IMR-90 (cell line): ENCODE measurements at regions not wholly inside any gene's neighbourhood (a gene's known extent, or its start where the extent isn't known, plus 50 kb on each side); places are given as distances from the start of the nearest gene placed in this dataset.

ENCODE experiments used
- ATAC-seq: fragments of 200-7000 bp; cut with Tn5 transposase; 2 replicates; pipeline ENCODE4 v1.9.1; 2020; ENCODE audit warnings: low read depth, mild to moderate bottlenecking, moderate library complexity
- BruUV-seq: library from RNA; stranded (reverse); fragments of 400-500 nt; replicated peaks from 2 replicates; lab custom pipeline; 2021; lab: Mats Ljungman, UMichigan
- CTCF ChIA-PET: fragments of 300-600 bp; formaldehyde crosslinking; extraction: SDS; loops from one replicate; lab custom pipeline; 2021; ENCODE audit warnings: antibody characterized with exemption; lab: Yijun Ruan, JAX
- POLR2A ChIA-PET: fragments of 300-600 bp; sonication (Branson Sonifier 250); formaldehyde crosslinking; loops from one replicate; lab custom pipeline; 2022; ENCODE audit warnings: antibody characterized with exemption; ENCODE audit not compliant: unreplicated experiment; lab: Charles Lee
- DNase-seq: peaks from one replicate; pipeline ENCODE4 v3.0.0; 2013
- H2AFZ ChIP-seq: replicated peaks from 2 replicates; pipeline ENCODE3; 2013; ENCODE audit warnings: low read length, mild to moderate bottlenecking; ENCODE audit not compliant: poor library complexity
- H2AK5ac ChIP-seq: 2 replicates; pipeline ENCODE4 v1.6.1; 2013; ENCODE audit warnings: low read depth, low read length, inconsistent platforms
- H2AK9ac ChIP-seq: replicated peaks from 2 replicates; pipeline ENCODE3; 2013; ENCODE audit warnings: mild to moderate bottlenecking, low read depth, low read length, moderate library complexity; ENCODE audit not compliant: poor library complexity
- H2BK120ac ChIP-seq: 2 replicates; pipeline ENCODE4 v1.6.1; 2013; ENCODE audit warnings: low read depth, low read length, inconsistent platforms
- H2BK15ac ChIP-seq: 3 replicates; pipeline ENCODE4 v1.6.1; 2013; ENCODE audit warnings: low read depth, low read length, inconsistent platforms
- H2BK20ac ChIP-seq: 2 replicates; pipeline ENCODE4 v1.6.1; 2013; ENCODE audit warnings: low read depth, mild to moderate bottlenecking, inconsistent platforms, low read length, moderate library complexity
- H2BK5ac ChIP-seq: 2 replicates; pipeline ENCODE4 v1.6.1; 2013; ENCODE audit warnings: mild to moderate bottlenecking, low read depth, low read length, inconsistent platforms; ENCODE audit not compliant: poor library complexity, severe bottlenecking
- H3K14ac ChIP-seq: replicated peaks from 2 replicates; pipeline ENCODE4 v1.6.1; 2013; ENCODE audit warnings: low read depth, low read length, inconsistent platforms
- H3K18ac ChIP-seq: 2 replicates; pipeline ENCODE4 v1.6.1; 2013; ENCODE audit warnings: low read depth, low read length, control low read depth
- H3K23ac ChIP-seq: 2 replicates; pipeline ENCODE4 v1.6.1; 2013; ENCODE audit warnings: low read depth, low read length, inconsistent platforms
- H3K27ac ChIP-seq: 2 replicates; pipeline ENCODE4 v1.5.1; 2013; ENCODE audit warnings: mild to moderate bottlenecking, control low read depth, low read length; ENCODE audit not compliant: insufficient read depth
- H3K27me3 ChIP-seq: 2 replicates; pipeline ENCODE4 v1.6.1; 2013; ENCODE audit warnings: low read length; ENCODE audit not compliant: control insufficient read depth, insufficient read depth
- H3K36me3 ChIP-seq: 2 replicates; pipeline ENCODE4 v1.6.1; 2013; ENCODE audit warnings: low read length, mixed read lengths; ENCODE audit not compliant: control insufficient read depth, insufficient read depth
- H3K4ac ChIP-seq: 2 replicates; pipeline ENCODE4 v1.6.1; 2013; ENCODE audit warnings: low read depth, low read length, inconsistent platforms
- H3K4me1 ChIP-seq: 2 replicates; pipeline ENCODE4 v1.6.1; 2013; ENCODE audit warnings: low read length, mixed read lengths; ENCODE audit not compliant: control insufficient read depth, insufficient read depth
- H3K4me2 ChIP-seq: 2 replicates; pipeline ENCODE4 v1.6.1; 2013; ENCODE audit warnings: low read depth, mild to moderate bottlenecking, control low read depth, low read length, moderate library complexity
- H3K4me3 ChIP-seq: 2 replicates; pipeline ENCODE4 v1.5.1; 2013; ENCODE audit warnings: low read depth, mild to moderate bottlenecking, control low read depth, low read length, moderate library complexity; ENCODE audit not compliant: insufficient read depth
- H3K56ac ChIP-seq: 2 replicates; pipeline ENCODE4 v1.6.1; 2013; ENCODE audit warnings: low read length, inconsistent platforms; ENCODE audit not compliant: insufficient read depth; ENCODE audit errors: extremely low read depth
- H3K79me1 ChIP-seq, 2 experiments: 2 replicates each; pipeline ENCODE4 v1.6.1; 2013; ENCODE audit warnings: low read length in 2 of 2, inconsistent platforms in 1 of 2, low read depth in 1 of 2
- H3K9ac ChIP-seq: 2 replicates; pipeline ENCODE4 v1.6.1; 2013; ENCODE audit warnings: low read depth, low read length, control low read depth
- H3K9me1 ChIP-seq: 2 replicates; pipeline ENCODE4 v1.6.1; 2013; ENCODE audit warnings: low read length, inconsistent platforms; ENCODE audit not compliant: insufficient read depth
- H3K9me3 ChIP-seq: 2 replicates; pipeline ENCODE4 v1.6.1; 2013; ENCODE audit warnings: low read length; ENCODE audit not compliant: control insufficient read depth, insufficient read depth
- H4K20me1 ChIP-seq: 2 replicates; pipeline ENCODE4 v1.6.1; 2013; ENCODE audit warnings: low read length, inconsistent platforms; ENCODE audit not compliant: insufficient read depth
- H4K5ac ChIP-seq: 2 replicates; pipeline ENCODE4 v1.6.1; 2013; ENCODE audit warnings: mild to moderate bottlenecking, low read depth, low read length, control low read depth
- H4K8ac ChIP-seq, 2 experiments: 2 replicates each; pipeline ENCODE4 v1.6.1; 2013; ENCODE audit warnings: low read depth in 2 of 2, low read length in 2 of 2, control low read depth in 1 of 2, inconsistent platforms in 1 of 2
- H4K91ac ChIP-seq: 2 replicates; pipeline ENCODE4 v1.6.1; 2013; ENCODE audit warnings: low read depth, low read length, inconsistent platforms; ENCODE audit not compliant: insufficient read depth
- BHLHE40 ChIP-seq: fragments of 150-350 bp; IDR thresholded peaks from 2 replicates; pipeline ENCODE4 v1.6.1; 2016; ENCODE audit warnings: mild to moderate bottlenecking, low read depth, low read length
- CEBPB ChIP-seq: IDR thresholded peaks from 2 replicates; pipeline ENCODE4 v1.6.1; 2012; ENCODE audit warnings: low read depth, low read length, improper control_type of control experiment
- CHD1 ChIP-seq: IDR thresholded peaks from 2 replicates; pipeline ENCODE4 v1.6.1; 2012; ENCODE audit warnings: low read depth, low read length, improper control_type of control experiment
- ELK1 ChIP-seq: fragments of 150-350 bp; IDR thresholded peaks from 2 replicates; pipeline ENCODE4 v1.6.1; 2016; ENCODE audit warnings: low read depth, mild to moderate bottlenecking, low read length, moderate library complexity, borderline replicate concordance
- FOS ChIP-seq: fragments of 150-350 bp; IDR thresholded peaks from 2 replicates; pipeline ENCODE4 v1.6.1; 2016; ENCODE audit warnings: low read depth, low read length
- MAFK ChIP-seq: IDR thresholded peaks from 2 replicates; pipeline ENCODE4 v1.6.1; 2012; ENCODE audit warnings: low read depth, low read length, improper control_type of control experiment
- MAZ ChIP-seq: IDR thresholded peaks from 2 replicates; pipeline ENCODE4 v1.6.1; 2012; ENCODE audit warnings: low read depth, mild to moderate bottlenecking, low read length, improper control_type of control experiment, moderate library complexity, borderline replicate concordance
- MXI1 ChIP-seq: IDR thresholded peaks from 2 replicates; pipeline ENCODE4 v1.6.1; 2012; ENCODE audit warnings: low read depth, mild to moderate bottlenecking, low read length, moderate library complexity, borderline replicate concordance
- NFE2L2 ChIP-seq: fragments of 150-350 bp; IDR thresholded peaks from 2 replicates; pipeline ENCODE4 v1.6.1; 2016; ENCODE audit warnings: low read depth, mild to moderate bottlenecking, low read length
- POLR2A ChIP-seq: IDR thresholded peaks from 2 replicates; pipeline ENCODE4 v1.6.1; 2012; ENCODE audit warnings: mild to moderate bottlenecking, low read depth, low read length
- RAD21 ChIP-seq: IDR thresholded peaks from 2 replicates; pipeline ENCODE4 v1.6.1; 2012; ENCODE audit warnings: low read length, improper control_type of control experiment
- RCOR1 ChIP-seq: IDR thresholded peaks from 2 replicates; pipeline ENCODE4 v1.6.1; 2012; ENCODE audit warnings: mild to moderate bottlenecking, low read length, improper control_type of control experiment; ENCODE audit not compliant: insufficient replicate concordance
- RFX5 ChIP-seq: IDR thresholded peaks from 2 replicates; pipeline ENCODE4 v1.8.0; 2012; ENCODE audit warnings: low read depth, mild to moderate bottlenecking, low read length, moderate library complexity
- SMC3 ChIP-seq: fragments of 150-350 bp; IDR thresholded peaks from 2 replicates; pipeline ENCODE4 v1.6.1; 2016; ENCODE audit warnings: low read depth, mild to moderate bottlenecking, antibody characterized with exemption, low read length, moderate library complexity
- WGBS, 2 experiments: methylation state at CpG; one replicate each; pipeline versions ENCODE4 v1.1.5 to v1.1.7; 2013; ENCODE audit warnings: missing lambda C conversion rate in 2 of 2; ENCODE audit not compliant: insufficient read length in 1 of 2; ENCODE audit errors: extremely low coverage in 2 of 2; 5-methylcytosine and 5-hydroxymethylcytosine counted together
- dilution Hi-C: fragments of 300-500 bp; cut with HindIII; formaldehyde crosslinking; loops from one replicate; pipeline ENCODE4 v1.14.3; 2018; ENCODE audit warnings: low sequenced_read_pairs; ENCODE audit not compliant: unreplicated experiment
- in situ Hi-C: fragments of 300-500 bp; cut with MboI; formaldehyde crosslinking; loops from 3 replicates; pipeline ENCODE4 v1.14.3; 2019; ENCODE audit warnings: low sequenced_read_pairs, inconsistent platforms, mixed read lengths
- intact Hi-C: fragments of 100-400 bp; cut with micrococcal nuclease; formaldehyde crosslinking; loops from 2 replicates; pipeline ENCODE4 v1.10.0; 2022
- TF ChIP-seq, protein P1 (sequence below): conservative IDR thresholded peaks from 2 replicates; pipeline ENCODE4 v1.5.1; 2012; ENCODE audit warnings: mild to moderate bottlenecking, low read depth, low read length, improper control_type of control experiment

DNA sequence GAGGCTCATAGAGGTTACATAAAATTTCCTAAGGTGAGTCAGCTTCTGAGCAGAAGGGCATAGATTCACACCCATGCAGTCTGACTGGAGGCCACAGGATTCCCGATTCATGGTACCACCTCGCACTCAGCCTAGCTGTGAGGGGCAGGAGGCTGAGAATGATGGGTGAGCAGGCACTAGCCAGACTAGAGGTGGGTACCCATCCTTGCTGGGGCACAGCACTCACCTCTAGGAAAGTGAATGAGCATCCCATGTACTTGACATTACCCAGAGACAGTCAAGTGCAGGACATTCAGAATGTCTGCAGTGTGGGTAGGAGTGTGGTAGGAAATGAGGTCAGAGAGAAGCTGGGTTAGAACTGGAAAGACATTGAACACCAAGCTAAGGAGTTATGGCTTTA lies 255.5 kb downstream of the CDK5RAP2 start:
- peaks cover 4% of the 10 kb centered on the region for H3K27me3 ChIP-seq
- H3K9ac ChIP-seq = no peak overlapping the region
- DNase-seq = no peak
- no peak overlapping the region for H3K18ac ChIP-seq
- POLR2A ChIA-PET = no interaction called here
- no peaks in the 10 kb centered on the region for H3K79me1 ChIP-seq
- intact Hi-C loops (no loop called here), in situ Hi-C loops (no loop called here), dilution Hi-C loops (no loop called here)
- H2AK9ac ChIP-seq = no peak overlapping the region
- CTCF ChIA-PET = no interaction called here
- H3K56ac ChIP-seq = no peak overlapping the region
- no peaks in the 10 kb centered on the region for H3K36me3 ChIP-seq
- H3K9me3 ChIP-seq = no peaks in the 10 kb centered on the region
- no peak overlapping the region for H3K27ac ChIP-seq
- H3K4ac ChIP-seq = no peak overlapping the region
- BruUV-seq = no TSS peak
- H2BK15ac ChIP-seq = no peak overlapping the region
- H4K91ac ChIP-seq = no peak overlapping the region
- no peak overlapping the region for H2BK120ac ChIP-seq
- no peak overlapping the region for H2AK5ac ChIP-seq
- no peak overlapping the region for H3K14ac ChIP-seq
- H4K5ac ChIP-seq = no peak overlapping the region
- H2AFZ ChIP-seq = no peak overlapping the region
- H3K9me1 ChIP-seq = no peaks in the 10 kb centered on the region
- no peak for ATAC-seq
- TF ChIP-seq MXI1 (no peak), RFX5 (no peak), RAD21 (no peak), RCOR1 (no peak), BHLHE40 (no peak), CEBPB (no peak), CHD1 (no peak), POLR2A (no peak), SMC3 (no peak), NFE2L2 (no peak), MAFK (no peak), MAZ (no peak), ELK1 (no peak), FOS (no peak)
- TF ChIP-seq, protein P1, sequence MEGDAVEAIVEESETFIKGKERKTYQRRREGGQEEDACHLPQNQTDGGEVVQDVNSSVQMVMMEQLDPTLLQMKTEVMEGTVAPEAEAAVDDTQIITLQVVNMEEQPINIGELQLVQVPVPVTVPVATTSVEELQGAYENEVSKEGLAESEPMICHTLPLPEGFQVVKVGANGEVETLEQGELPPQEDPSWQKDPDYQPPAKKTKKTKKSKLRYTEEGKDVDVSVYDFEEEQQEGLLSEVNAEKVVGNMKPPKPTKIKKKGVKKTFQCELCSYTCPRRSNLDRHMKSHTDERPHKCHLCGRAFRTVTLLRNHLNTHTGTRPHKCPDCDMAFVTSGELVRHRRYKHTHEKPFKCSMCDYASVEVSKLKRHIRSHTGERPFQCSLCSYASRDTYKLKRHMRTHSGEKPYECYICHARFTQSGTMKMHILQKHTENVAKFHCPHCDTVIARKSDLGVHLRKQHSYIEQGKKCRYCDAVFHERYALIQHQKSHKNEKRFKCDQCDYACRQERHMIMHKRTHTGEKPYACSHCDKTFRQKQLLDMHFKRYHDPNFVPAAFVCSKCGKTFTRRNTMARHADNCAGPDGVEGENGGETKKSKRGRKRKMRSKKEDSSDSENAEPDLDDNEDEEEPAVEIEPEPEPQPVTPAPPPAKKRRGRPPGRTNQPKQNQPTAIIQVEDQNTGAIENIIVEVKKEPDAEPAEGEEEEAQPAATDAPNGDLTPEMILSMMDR = no peak
- no peaks in the 10 kb centered on the region for H4K20me1 ChIP-seq
- H3K4me2 ChIP-seq = no peak overlapping the region
- H2BK20ac ChIP-seq = no peak overlapping the region
- H3K23ac ChIP-seq = no peak overlapping the region
- WGBS, 2 experiments = no CpG with 5 or more reads among the region's 2 CpGs
- H3K4me3 ChIP-seq = no peak overlapping the region
- H3K4me1 ChIP-seq = no peaks in the 10 kb centered on the region
- H2BK5ac ChIP-seq = no peak overlapping the region
- H4K8ac ChIP-seq = no peak overlapping the region
